CD4-positive, alpha-beta T cell treated with Interleukin-15 for 1 hour (primary cell): ENCODE measurements at regions not wholly inside any gene's neighbourhood (a gene's known extent, or its start where the extent isn't known, plus 50 kb on each side); places are given as distances from the start of the nearest gene placed in this dataset.
"Not testable (repeated sequence)": the region's sequence is repeated elsewhere in the genome, so short reads cannot be mapped to it uniquely, and the experiment has no call there.

ENCODE experiments used
- DNase-seq: peaks from one replicate; pipeline ENCODE4 v3.0.0-alpha.2; 2020

- DNase-seq: no peak
These were observed 477.0 kb upstream of the CD180 start for GRCh38 chr5:67673618-67674017.

- DNase-seq: no peak
These were observed 476.6 kb upstream of the CD180 start for GRCh38 chr5:67673180-67673579.

- DNase-seq: no peak
These were observed 476.0 kb upstream of the CD180 start for GRCh38 chr5:67672636-67673035.

GRCh38 chr5:67669916-67670315 lies 473.3 kb upstream of the CD180 start:
- DNase-seq: no peak

- DNase-seq: no peak
These were observed 463.6 kb upstream of the CD180 start for GRCh38 chr5:67660149-67660548.

GRCh38 chr5:67659288-67659687 lies 462.7 kb upstream of the CD180 start:
- DNase-seq: no peak

GRCh38 chr5:67657055-67657454 lies 460.5 kb upstream of the CD180 start:
- no peak for DNase-seq

- no peak for DNase-seq
These were observed 455.6 kb upstream of the CD180 start for GRCh38 chr5:67652201-67652600.

- DNase-seq: no peak
These were observed 454.6 kb upstream of the CD180 start for GRCh38 chr5:67651180-67651579.

- DNase-seq: no peak
These were observed 451.6 kb upstream of the CD180 start for GRCh38 chr5:67648201-67648671.

GRCh38 chr5:67647772-67648171 lies 451.2 kb upstream of the CD180 start:
- no peak for DNase-seq

GRCh38 chr5:67644221-67644920 lies 447.8 kb upstream of the CD180 start:
- DNase-seq: no peak

- DNase-seq: no peak
These were observed 446.9 kb upstream of the CD180 start for GRCh38 chr5:67643536-67643935.

GRCh38 chr5:67639976-67640375 lies 443.4 kb upstream of the CD180 start:
- DNase-seq: no peak

GRCh38 chr5:67639313-67639712 lies 442.7 kb upstream of the CD180 start:
- no peak for DNase-seq

GRCh38 chr5:67636850-67637524 lies 440.4 kb upstream of the CD180 start:
- DNase-seq: no peak

GRCh38 chr5:67636091-67636490 lies 439.5 kb upstream of the CD180 start:
- no peak for DNase-seq

GRCh38 chr5:67627079-67627478 lies 430.5 kb upstream of the CD180 start:
- DNase-seq: not testable (repeated sequence)

GRCh38 chr5:67623078-67623477 lies 426.5 kb upstream of the CD180 start:
- no peak for DNase-seq

- DNase-seq: no peak
These were observed 424.1 kb upstream of the CD180 start for GRCh38 chr5:67620424-67621397.

- DNase-seq: no peak
These were observed 423.0 kb upstream of the CD180 start for GRCh38 chr5:67619636-67620035.

- no peak for DNase-seq
These were observed 422.6 kb upstream of the CD180 start for GRCh38 chr5:67619235-67619634.

GRCh38 chr5:67617051-67617450 lies 420.5 kb upstream of the CD180 start:
- DNase-seq: no peak
